Lower lobe of right lung (tissue), 2 donors: ENCODE measurements at regions not wholly inside any gene's neighbourhood (a gene's known extent, or its start where the extent isn't known, plus 50 kb on each side); places are given as distances from the start of the nearest gene placed in this dataset.

Experiments
- ATAC-seq, 2 donors: fragments of 200-7000 bp; cut with Tn5 transposase; one replicate each; pipeline ENCODE4 v1.9.1; 2020 to 2022; ENCODE audit warnings: mild to moderate bottlenecking in 2 of 2, moderate library complexity in 2 of 2
- DNase-seq: peaks from one replicate; pipeline ENCODE4 v3.0.0-alpha.2; 2020
- H3K27ac ChIP-seq: fragments of 200-600 bp; one replicate; pipeline ENCODE4 v1.8.0; 2022
- H3K27me3 ChIP-seq: fragments of 200-600 bp; one replicate; pipeline ENCODE4 v1.8.0; 2022; ENCODE audit warnings: low read depth
- H3K36me3 ChIP-seq: fragments of 200-600 bp; one replicate; pipeline ENCODE4 v1.8.0; 2022; ENCODE audit warnings: mild to moderate bottlenecking
- H3K4me1 ChIP-seq: fragments of 200-600 bp; one replicate; pipeline ENCODE4 v1.8.0; 2022
- H3K4me3 ChIP-seq: fragments of 200-600 bp; one replicate; pipeline ENCODE4 v1.8.0; 2022; ENCODE audit warnings: mild to moderate bottlenecking
- H3K9me3 ChIP-seq: fragments of 200-600 bp; one replicate; pipeline ENCODE4 v1.8.0; 2022
- intact Hi-C: fragments of 100-400 bp; cut with DNase I; formaldehyde crosslinking; loops from one replicate; pipeline ENCODE4 v1.11.0; 2022
- TF ChIP-seq, protein P1 (sequence below): fragments of 200-600 bp; IDR thresholded peaks from one replicate; pipeline ENCODE4 v1.8.0; 2022; ENCODE audit warnings: antibody characterized with exemption, mild to moderate bottlenecking
- donor health status: DM: no; HTN: yes; CAD: no; lungs with severe emphysema.

DNA sequence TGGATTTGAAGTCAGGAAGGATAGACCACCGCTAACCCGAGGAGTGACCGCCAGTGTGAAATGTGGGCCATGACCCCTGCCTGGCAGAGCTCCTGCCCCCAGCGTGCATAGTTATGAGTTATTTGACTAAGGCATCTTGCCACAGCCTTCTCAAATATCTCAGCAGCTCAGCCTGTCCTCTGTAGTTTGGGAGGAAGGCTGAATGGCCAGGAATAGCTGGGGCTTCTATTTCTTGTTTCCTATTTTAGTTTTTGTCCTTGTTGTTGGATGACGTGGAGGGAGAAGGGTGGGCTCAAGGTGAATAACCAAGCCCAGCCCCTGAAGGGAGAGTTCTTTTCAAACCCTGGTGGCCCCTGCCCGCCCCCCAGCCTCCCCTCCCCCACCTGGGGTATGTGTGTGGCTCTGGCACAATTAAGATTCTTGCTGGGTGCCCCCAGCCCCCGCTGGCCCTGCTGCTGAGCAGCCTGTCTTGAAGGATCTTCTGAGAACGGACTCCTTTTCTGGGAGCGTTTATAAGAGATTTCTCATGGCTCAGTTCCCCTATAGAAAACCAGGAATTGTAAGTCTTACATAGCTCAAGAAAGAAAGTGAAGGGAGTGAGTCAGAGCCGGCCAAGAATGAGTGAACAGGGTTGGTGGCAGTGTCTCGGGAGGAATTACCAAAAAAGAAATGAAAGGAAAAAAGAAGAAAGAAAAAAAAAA, 157.4 kb downstream of the GLI2 start:
- Histone ChIP-seq H3K27ac (no peak overlapping the region), H3K36me3 (no peaks in the 10 kb centered on the region), H3K4me1 (no peaks in the 10 kb centered on the region), H3K27me3 (no peaks in the 10 kb centered on the region), H3K4me3 (no peak overlapping the region), H3K9me3 (no peaks in the 10 kb centered on the region)
- no peak for ATAC-seq
- TF ChIP-seq, protein P1, sequence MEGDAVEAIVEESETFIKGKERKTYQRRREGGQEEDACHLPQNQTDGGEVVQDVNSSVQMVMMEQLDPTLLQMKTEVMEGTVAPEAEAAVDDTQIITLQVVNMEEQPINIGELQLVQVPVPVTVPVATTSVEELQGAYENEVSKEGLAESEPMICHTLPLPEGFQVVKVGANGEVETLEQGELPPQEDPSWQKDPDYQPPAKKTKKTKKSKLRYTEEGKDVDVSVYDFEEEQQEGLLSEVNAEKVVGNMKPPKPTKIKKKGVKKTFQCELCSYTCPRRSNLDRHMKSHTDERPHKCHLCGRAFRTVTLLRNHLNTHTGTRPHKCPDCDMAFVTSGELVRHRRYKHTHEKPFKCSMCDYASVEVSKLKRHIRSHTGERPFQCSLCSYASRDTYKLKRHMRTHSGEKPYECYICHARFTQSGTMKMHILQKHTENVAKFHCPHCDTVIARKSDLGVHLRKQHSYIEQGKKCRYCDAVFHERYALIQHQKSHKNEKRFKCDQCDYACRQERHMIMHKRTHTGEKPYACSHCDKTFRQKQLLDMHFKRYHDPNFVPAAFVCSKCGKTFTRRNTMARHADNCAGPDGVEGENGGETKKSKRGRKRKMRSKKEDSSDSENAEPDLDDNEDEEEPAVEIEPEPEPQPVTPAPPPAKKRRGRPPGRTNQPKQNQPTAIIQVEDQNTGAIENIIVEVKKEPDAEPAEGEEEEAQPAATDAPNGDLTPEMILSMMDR, result no peak
- intact Hi-C loops, result no loop called here
- peak; percentile 28 for DNase-seq

DNA sequence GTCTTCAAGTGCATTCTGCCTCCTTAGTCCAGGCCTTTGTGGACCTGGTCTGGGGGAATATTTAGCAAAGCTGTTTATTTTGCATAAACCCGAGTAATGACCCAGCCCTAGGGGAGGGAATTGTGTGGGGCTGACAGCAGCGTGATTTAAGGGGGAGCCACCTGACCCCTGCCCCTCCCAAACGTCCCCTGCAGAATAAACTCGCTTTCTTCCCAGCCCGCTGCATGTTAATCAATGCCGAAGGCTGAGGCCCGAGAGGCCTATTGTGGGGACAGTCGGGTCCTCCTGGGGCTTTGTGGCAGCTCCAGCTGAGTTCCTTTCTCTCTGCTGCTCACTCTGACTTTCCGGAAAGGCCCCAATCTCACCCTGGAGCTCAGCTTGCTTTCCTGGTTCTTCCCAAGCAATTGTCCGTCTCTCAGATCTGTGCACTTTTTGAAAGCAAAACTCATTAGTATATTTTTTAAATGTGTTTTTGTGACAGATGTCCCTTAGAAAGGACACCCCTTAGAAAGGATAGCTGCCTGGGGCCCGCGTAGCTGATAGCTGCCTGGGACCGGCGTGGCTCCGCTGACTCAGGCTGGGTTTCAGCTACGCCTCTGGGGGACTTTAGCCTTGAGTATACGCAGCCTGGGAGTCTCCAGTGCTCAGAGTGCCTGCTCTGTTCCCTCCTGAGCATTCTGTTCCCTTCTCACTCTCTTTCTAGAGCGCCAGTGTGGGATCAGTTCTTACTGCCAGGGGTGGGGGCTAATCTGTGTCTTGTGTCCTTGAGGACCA, 158.3 kb downstream of the GLI2 start:
- intact Hi-C loops, result no loop called here
- peak; percentile 22 for DNase-seq
- Histone ChIP-seq H3K4me3 (no peak overlapping the region), H3K27ac (no peak overlapping the region), H3K9me3 (no peaks in the 10 kb centered on the region), H3K4me1 (no peaks in the 10 kb centered on the region), H3K36me3 (no peaks in the 10 kb centered on the region), H3K27me3 (peaks cover 3% of the 10 kb centered on the region)
- TF ChIP-seq, protein P1, result no peak
- ATAC-seq, result no peak

DNA sequence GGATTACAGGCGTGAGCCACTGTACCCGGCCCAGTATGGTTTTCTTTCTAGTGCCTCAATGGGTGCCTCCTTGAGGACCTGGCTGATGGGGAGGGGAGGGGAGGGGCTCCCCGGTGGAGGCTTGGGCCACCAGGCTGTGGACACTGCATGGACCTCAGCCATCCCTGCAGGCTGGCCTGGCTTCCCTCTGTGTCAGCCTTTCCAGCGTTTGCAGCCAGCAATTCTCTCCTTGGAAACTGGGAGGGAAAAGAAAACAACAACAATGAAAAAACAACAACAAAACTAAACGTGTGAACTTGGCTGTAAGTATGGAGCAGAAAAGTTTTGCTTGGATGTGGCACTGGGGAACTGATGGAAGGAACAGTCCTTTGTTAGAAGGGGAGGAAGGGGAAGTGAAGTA, 159.3 kb downstream of the GLI2 start:
- intact Hi-C loops, result no loop called here
- Histone ChIP-seq H3K4me1 (no peaks in the 10 kb centered on the region), H3K9me3 (no peaks in the 10 kb centered on the region), H3K27ac (no peak overlapping the region), H3K36me3 (no peaks in the 10 kb centered on the region), H3K27me3 (peaks cover 3% of the 10 kb centered on the region), H3K4me3 (no peak overlapping the region)
- TF ChIP-seq, protein P1, result no peak
- DNase-seq (peak; percentile 12), ATAC-seq (no peak)

DNA sequence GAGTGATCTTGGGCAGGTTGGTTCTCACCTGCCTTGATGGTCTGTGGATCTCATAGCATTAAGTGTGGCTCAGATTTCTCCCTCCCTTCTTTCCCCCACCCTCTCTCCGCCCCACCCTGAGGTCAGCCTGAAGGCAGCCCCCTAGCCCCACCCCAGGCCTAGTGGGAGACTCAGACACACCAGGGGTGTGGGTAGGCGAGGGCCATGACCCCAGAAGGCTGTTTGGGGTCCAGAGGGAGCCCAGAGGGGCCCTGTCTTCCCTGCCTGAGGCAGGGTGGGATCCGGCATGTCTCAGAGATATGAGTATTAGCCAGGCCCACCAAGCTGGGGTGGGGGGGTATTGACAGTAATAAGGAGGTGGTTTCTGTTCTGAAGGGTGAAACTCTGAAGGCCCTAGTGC, 160.5 kb downstream of the GLI2 start:
- Histone ChIP-seq H3K4me3 (no peak overlapping the region), H3K9me3 (no peaks in the 10 kb centered on the region), H3K27me3 (peaks cover 3% of the 10 kb centered on the region), H3K4me1 (no peaks in the 10 kb centered on the region), H3K27ac (no peak overlapping the region), H3K36me3 (no peaks in the 10 kb centered on the region)
- intact Hi-C loops, result no loop called here
- DNase-seq, result peak; percentile 17
- TF ChIP-seq, protein P1, result no peak
- no peak for ATAC-seq

DNA sequence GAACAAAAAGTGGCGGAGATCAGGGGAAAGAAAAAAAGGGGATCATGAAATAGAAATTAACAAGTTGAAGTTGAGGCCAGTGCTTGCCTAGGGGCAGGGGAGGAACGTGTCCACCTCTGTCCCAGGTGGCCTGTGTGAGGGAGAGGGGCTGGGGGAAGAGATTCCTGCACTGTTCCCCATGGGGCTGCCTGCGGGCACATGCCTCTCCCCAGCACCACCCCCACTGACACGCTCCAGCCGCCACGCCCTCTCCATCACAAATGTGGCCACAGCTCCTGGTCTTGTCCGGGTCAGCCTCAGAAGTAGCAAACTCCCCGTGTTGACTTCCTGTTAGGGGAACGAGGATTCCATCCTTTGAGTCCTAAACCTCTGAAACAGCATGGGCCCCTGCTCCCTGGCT, 161.2 kb downstream of the GLI2 start:
- Histone ChIP-seq H3K4me1 (no peaks in the 10 kb centered on the region), H3K4me3 (no peak overlapping the region), H3K27me3 (peaks cover 3% of the 10 kb centered on the region), H3K9me3 (no peaks in the 10 kb centered on the region), H3K36me3 (no peaks in the 10 kb centered on the region), H3K27ac (no peak overlapping the region)
- ATAC-seq, result no peak
- TF ChIP-seq, protein P1, result no peak
- DNase-seq, result peak; percentile 18
- intact Hi-C loops, result no loop called here
